ENCODE measurements at regions not wholly inside any gene's neighbourhood (a gene's known extent, or its start where the extent isn't known, plus 50 kb on each side); places are given as distances from the start of the nearest gene placed in this dataset.

DNA sequence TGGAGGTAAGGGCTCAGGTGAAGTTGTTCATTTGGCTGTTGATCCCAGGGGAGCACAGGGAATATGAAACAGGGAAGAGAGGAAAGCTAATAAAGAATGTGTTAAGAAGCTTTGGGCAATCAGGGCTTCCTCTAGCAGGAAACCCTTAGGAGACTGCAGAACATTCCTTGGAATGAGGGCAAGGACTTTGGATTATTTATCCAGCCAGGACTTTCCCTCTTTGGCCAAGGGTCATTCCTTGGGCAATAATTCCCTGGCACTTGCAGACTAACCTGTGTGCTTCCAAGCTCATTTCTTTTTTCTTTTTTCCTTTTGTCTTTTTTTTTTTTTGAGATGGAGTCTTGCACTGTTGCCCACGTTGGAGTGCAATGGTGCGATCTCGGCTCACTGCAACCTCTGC lies 209.2 kb upstream of the MAP3K1 start:
- TF ChIP-seq, protein P1, sequence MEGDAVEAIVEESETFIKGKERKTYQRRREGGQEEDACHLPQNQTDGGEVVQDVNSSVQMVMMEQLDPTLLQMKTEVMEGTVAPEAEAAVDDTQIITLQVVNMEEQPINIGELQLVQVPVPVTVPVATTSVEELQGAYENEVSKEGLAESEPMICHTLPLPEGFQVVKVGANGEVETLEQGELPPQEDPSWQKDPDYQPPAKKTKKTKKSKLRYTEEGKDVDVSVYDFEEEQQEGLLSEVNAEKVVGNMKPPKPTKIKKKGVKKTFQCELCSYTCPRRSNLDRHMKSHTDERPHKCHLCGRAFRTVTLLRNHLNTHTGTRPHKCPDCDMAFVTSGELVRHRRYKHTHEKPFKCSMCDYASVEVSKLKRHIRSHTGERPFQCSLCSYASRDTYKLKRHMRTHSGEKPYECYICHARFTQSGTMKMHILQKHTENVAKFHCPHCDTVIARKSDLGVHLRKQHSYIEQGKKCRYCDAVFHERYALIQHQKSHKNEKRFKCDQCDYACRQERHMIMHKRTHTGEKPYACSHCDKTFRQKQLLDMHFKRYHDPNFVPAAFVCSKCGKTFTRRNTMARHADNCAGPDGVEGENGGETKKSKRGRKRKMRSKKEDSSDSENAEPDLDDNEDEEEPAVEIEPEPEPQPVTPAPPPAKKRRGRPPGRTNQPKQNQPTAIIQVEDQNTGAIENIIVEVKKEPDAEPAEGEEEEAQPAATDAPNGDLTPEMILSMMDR (IDR thresholded peaks at IDR 0.05): no peak
- TF ChIP-seq ZFX (IDR thresholded peaks at IDR 0.05; ENCODE audit: borderline replicate concordance): no peak
